ENCODE measurements at regions not wholly inside any gene's neighbourhood (a gene's known extent, or its start where the extent isn't known, plus 50 kb on each side); places are given as distances from the start of the nearest gene placed in this dataset.

- TF ChIP-seq POLR2AphosphoS5 (IDR thresholded peaks at IDR 0.05; ENCODE audit: borderline replicate concordance, low read depth, low read length) (no peak), FOXP2 (optimal IDR thresholded peaks at IDR 0.05; ENCODE audit: control extremely low read depth, extremely low read length, insufficient read depth) (no peak)
Observed at GRCh38 chr21:29448766-29449165, 150.0 kb downstream of the BACH1 start.

Measured in SK-N-MC (cell line).